HG03045 (cell line): ENCODE measurements at regions not wholly inside any gene's neighbourhood (a gene's known extent, or its start where the extent isn't known, plus 50 kb on each side); places are given as distances from the start of the nearest gene placed in this dataset.

Source experiments
- ATAC-seq: cut with Tn5 transposase; IDR thresholded peaks from one replicate; pipeline ENCODE4 v1.9.1; 2021; ENCODE audit warnings: mild to moderate bottlenecking, moderate library complexity; ENCODE audit not compliant: unreplicated experiment

GRCh38 chr14:53567236-53567780 lies 389.3 kb downstream of the BMP4 start:
- ATAC-seq = no peak

- no peak for ATAC-seq
Measured at GRCh38 chr14:53564870-53565269, 391.8 kb downstream of the BMP4 start.

- ATAC-seq = no peak
Measured at GRCh38 chr14:53563628-53564027, 393.0 kb downstream of the BMP4 start.

DNA sequence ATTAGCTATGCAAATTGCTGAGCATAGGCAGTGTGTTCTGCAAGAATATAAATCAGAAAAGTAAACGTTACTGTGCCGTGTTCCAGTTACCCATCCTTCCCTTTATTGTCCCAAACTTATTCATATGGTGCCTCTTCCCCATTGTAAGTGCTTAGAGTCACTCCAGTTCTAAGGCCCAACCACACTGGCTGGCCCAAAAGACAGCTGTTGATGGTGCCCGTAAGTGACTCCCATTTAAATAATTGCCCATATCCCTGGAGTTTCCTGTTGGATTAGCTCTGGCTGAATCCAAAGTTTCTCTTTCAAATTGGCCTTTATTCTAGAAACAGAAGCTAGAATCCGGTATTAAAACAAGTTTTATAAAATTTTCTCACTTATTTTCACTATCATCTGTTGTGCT lies 400.1 kb upstream of the DDHD1 start:
- no peak for ATAC-seq

GRCh38 chr14:53551862-53552261 lies 398.7 kb upstream of the DDHD1 start:
- no peak for ATAC-seq

DNA sequence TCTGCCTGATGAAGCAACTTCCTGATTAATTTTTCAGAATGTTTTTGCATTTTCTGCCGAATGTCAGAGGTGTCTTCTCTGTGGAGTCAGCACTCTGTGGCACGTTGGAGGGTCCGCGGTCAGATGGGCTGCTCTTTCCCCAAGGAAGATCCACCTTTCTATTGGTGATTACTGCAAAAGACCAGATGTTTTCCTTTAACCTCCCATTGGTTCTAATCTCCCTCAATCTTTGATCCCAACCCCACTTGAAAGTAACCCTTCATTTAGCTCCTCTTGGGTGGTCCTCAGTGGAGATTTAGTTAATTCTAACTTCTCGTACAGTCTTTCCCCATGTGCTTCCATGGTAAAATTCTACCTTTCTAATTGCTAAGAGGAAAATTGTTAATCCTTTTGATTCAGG lies 397.7 kb upstream of the DDHD1 start:
- no peak for ATAC-seq

- no peak for ATAC-seq
Measured at GRCh38 chr14:53549956-53550355, 396.8 kb upstream of the DDHD1 start.

GRCh38 chr14:53547593-53547992 lies 394.5 kb upstream of the DDHD1 start:
- no peak for ATAC-seq

- ATAC-seq = peak; percentile 78
Measured at GRCh38 chr14:53545217-53545616, 392.1 kb upstream of the DDHD1 start.

DNA sequence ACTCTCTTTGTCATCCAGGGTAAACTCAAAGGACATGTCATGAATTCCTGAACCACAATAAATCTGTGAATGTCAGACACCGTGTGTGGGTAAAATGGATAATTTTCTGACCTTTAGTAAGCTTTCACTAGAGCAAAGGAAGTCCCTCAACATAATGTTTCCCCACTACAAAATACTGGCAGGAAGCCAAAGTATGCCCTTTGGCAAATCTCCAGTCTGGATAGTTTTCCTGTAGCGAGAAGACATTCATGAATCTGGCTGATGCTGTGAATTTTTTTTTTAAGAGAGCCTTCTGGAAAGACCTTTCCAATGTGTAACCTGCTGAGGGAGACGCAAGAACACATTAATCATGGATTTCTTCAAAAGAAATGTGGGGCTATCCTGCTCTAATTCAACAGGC lies 389.6 kb upstream of the DDHD1 start:
- ATAC-seq = no peak

DNA sequence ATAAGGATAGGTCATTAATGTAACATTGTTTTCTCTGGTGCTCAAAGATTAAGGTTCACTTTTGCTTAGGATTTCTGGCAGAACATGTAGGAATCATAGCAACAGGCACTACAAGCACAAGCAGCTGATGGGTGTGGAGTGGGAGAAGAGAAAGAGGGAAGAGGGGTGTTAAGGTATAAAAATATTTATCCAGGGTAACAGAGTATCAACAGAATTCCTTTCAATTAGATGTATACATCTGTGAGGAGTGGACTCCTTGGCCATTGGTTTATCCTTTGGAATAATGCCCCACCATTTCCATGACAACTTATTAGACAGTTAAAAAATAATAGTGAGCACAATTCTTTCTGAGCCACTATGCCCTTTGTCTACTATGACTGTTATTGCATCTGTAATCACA lies 388.3 kb upstream of the DDHD1 start:
- ATAC-seq = no peak

- peak; percentile 74 for ATAC-seq
Measured at GRCh38 chr14:53539489-53540126, 386.5 kb upstream of the DDHD1 start.

- ATAC-seq = no peak
Measured at GRCh38 chr14:53538316-53538881, 385.3 kb upstream of the DDHD1 start.

- ATAC-seq = no peak
Measured at GRCh38 chr14:53537422-53538315, 384.5 kb upstream of the DDHD1 start.

DNA sequence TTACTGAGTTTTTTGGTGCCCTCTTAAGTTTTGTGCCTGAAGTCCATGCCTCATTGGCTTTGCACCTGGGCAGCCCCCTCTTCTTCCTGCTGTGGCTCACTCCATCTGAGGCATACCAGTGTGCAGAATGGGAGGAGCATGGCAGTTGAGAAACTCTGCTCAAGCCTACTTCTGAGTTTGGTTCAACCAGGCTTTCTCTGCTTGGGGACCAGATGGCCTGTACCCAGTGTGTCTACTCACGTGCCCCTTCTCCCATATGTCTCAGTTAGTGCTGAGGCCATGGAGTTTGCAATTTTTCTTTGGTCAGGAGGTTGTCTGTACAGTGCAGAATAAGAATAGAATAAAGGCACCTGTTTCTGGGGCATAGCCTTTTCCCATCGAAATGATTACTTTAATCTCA lies 383.3 kb upstream of the DDHD1 start:
- ATAC-seq = no peak

- ATAC-seq = no peak
Measured at GRCh38 chr14:53534841-53535240, 381.7 kb upstream of the DDHD1 start.

DNA sequence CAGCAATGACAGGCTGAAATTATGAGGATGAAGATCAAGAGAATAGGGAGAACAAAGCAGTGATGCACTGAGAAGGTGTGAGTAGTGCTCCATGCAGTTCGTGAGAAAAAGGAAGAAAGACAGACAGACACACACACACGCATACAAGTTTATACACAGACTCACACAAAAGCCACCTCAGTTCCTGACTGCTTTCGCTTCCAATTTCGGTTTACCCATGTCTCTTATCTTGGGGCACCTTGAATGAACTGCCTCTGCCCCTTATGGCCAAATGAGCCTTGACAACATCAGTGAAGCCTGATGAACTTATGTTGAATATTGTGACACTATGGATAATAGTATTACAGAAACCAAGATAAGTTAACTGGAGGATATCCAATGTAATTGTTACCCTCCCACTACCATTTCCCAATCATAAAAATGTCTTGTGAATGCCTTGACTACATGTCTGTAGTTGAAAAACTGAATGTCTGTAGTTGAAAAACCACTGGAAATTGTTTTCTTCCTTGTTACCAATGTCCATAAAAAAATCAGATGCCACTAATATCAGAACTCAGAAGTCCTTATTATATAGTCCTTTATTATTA lies 380.4 kb upstream of the DDHD1 start:
- no peak for ATAC-seq

DNA sequence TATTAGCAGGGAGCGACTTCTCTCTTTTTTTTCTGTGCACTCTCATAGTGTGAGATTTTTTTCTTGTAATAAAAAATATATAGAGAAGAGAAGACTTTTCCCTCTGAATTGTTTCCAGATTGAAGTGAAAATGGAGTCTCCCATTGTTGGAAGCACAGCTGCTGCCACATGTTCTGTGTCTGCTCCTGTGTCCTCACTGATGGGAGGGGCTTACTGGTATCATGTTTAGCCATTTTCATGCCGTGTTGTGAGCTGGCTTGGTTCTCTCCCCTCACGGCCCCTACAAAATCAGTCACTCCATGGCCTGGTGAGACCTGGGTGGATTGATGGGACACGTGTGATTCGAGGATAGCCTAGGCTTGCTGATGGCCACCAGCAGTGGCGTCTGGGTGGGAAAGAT lies 379.7 kb upstream of the DDHD1 start:
- ATAC-seq = no peak

GRCh38 chr14:53531730-53532129 lies 378.6 kb upstream of the DDHD1 start:
- no peak for ATAC-seq

DNA sequence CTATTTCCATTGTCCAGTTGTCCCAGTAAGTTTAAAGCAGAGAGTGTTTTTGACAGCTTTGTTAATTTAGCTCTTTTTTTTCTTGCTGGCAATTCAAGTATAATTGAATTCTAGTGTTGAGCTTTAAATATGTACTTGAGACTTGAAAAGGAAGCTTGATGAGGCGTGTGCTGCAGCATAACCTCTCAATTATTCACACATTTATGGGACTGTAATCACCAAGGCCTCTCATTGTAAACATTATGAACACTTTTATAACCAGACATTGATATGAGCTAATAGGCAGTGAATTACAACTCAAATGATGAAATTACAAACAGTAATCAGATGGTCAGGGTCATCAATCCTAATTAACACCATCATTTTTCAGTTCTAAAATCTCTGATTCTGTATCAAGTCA lies 378.0 kb upstream of the DDHD1 start:
- no peak for ATAC-seq

- no peak for ATAC-seq
Measured at GRCh38 chr14:53529519-53529918, 376.4 kb upstream of the DDHD1 start.
